WTC11 (cell line): ENCODE measurements at regions not wholly inside any gene's neighbourhood (a gene's known extent, or its start where the extent isn't known, plus 50 kb on each side); places are given as distances from the start of the nearest gene placed in this dataset.

Experiments
- ATAC-seq: fragments of 200-7000 bp; cut with Tn5 transposase; 2 replicates; pipeline ENCODE4 v1.10.0; 2021; ENCODE audit warnings: mild to moderate bottlenecking, moderate library complexity
- CTCF ChIA-PET: fragments of 300-600 bp; sonication (Branson Sonifier 250); formaldehyde crosslinking; loops from one replicate; lab custom pipeline; 2021; ENCODE audit warnings: antibody characterized with exemption; lab: Charles Lee
- POLR2A ChIA-PET: fragments of 350-600 bp; sonication (Branson Sonifier 250); formaldehyde crosslinking; loops from one replicate; lab custom pipeline; 2021; ENCODE audit warnings: antibody characterized with exemption; lab: Charles Lee
- DNase-seq: peaks from one replicate; pipeline ENCODE4 v3.0.0; 2021; ENCODE audit warnings: low spot score
- H3K27ac Mint-ChIP-seq: 2 replicates; pipeline ENCODE4 v1.8.0; 2021; ENCODE audit warnings: mixed read lengths
- H3K27me3 Mint-ChIP-seq: 2 replicates; pipeline ENCODE4 v1.8.0; 2021; ENCODE audit warnings: low read depth, mild to moderate bottlenecking, moderate library complexity, mixed read lengths
- H3K36me3 Mint-ChIP-seq: 2 replicates; pipeline ENCODE4 v1.8.0; 2021; ENCODE audit warnings: mixed read lengths
- H3K4me1 Mint-ChIP-seq: 2 replicates; pipeline ENCODE4 v1.8.0; 2022; ENCODE audit warnings: mixed read lengths
- H3K4me3 Mint-ChIP-seq: 2 replicates; pipeline ENCODE4 v1.8.0; 2021; ENCODE audit warnings: mild to moderate bottlenecking, moderate library complexity, mixed read lengths
- H3K9me3 Mint-ChIP-seq: 2 replicates; pipeline ENCODE4 v1.8.0; 2021; ENCODE audit warnings: mixed read lengths
- AFF4 ChIP-seq: sonication (generic); formaldehyde crosslinking; IDR thresholded peaks from 2 replicates; pipeline ENCODE4 v1.8.1; 2023; ENCODE audit warnings: mild to moderate bottlenecking, missing genetic modification reagents, borderline replicate concordance
- AR ChIP-seq: fragments of 250-450 bp; sonication (Bioruptor Pico); IDR thresholded peaks from 2 replicates; pipeline ENCODE4 v1.9.0; 2021; ENCODE audit warnings: mild to moderate bottlenecking
- ATF6 ChIP-seq: sonication (generic); formaldehyde crosslinking; IDR thresholded peaks from 2 replicates; pipeline ENCODE4 v1.8.1; 2023; ENCODE audit warnings: mild to moderate bottlenecking, missing genetic modification reagents
- E2F4 ChIP-seq: sonication (generic); formaldehyde crosslinking; IDR thresholded peaks from 2 replicates; pipeline ENCODE4 v1.8.1; 2022; ENCODE audit warnings: low read depth, mild to moderate bottlenecking, moderate library complexity, missing genetic modification reagents, borderline replicate concordance
- FOXJ3 ChIP-seq: sonication (generic); formaldehyde crosslinking; IDR thresholded peaks from 2 replicates; pipeline ENCODE4 v1.9.0; 2021; ENCODE audit warnings: missing genetic modification reagents, mild to moderate bottlenecking, borderline replicate concordance
- HMGA2 ChIP-seq: fragments of 250-450 bp; sonication (Bioruptor Pico); IDR thresholded peaks from 2 replicates; pipeline ENCODE4 v1.4.0; 2021; ENCODE audit warnings: mild to moderate bottlenecking, moderate library complexity
- IRF2 ChIP-seq: sonication (generic); formaldehyde crosslinking; IDR thresholded peaks from 2 replicates; pipeline ENCODE4 v1.8.0; 2022; ENCODE audit warnings: low read depth, missing genetic modification reagents, borderline replicate concordance
- MXD4 ChIP-seq: fragments of 250-450 bp; sonication (Bioruptor Pico); IDR thresholded peaks from 2 replicates; pipeline ENCODE4 v1.8.0; 2021; ENCODE audit warnings: mild to moderate bottlenecking, moderate library complexity, borderline replicate concordance
- NFYB ChIP-seq: sonication (generic); formaldehyde crosslinking; conservative IDR thresholded peaks from 2 replicates; pipeline ENCODE4 v1.8.0; 2022; ENCODE audit warnings: low read depth, missing genetic modification reagents
- NR1H2 ChIP-seq: sonication (generic); formaldehyde crosslinking; IDR thresholded peaks from 2 replicates; pipeline ENCODE4 v1.9.0; 2021; ENCODE audit warnings: mild to moderate bottlenecking, moderate library complexity, missing genetic modification reagents
- OVOL2 ChIP-seq: fragments of 250-450 bp; sonication (Bioruptor Pico); IDR thresholded peaks from 2 replicates; pipeline ENCODE4 v1.9.0; 2021; ENCODE audit warnings: mild to moderate bottlenecking, borderline replicate concordance
- ZBTB43 ChIP-seq: sonication (generic); formaldehyde crosslinking; IDR thresholded peaks from 2 replicates; pipeline ENCODE4 v1.8.1; 2023; ENCODE audit warnings: mild to moderate bottlenecking, missing genetic modification reagents
- ZNF232 ChIP-seq: sonication (generic); formaldehyde crosslinking; IDR thresholded peaks from 2 replicates; pipeline ENCODE4 v1.8.0; 2022; ENCODE audit warnings: mild to moderate bottlenecking, missing genetic modification reagents
- ZNF317 ChIP-seq: sonication (generic); formaldehyde crosslinking; IDR thresholded peaks from 2 replicates; pipeline ENCODE4 v1.8.1; 2023; ENCODE audit warnings: low read depth, mild to moderate bottlenecking, moderate library complexity, missing genetic modification reagents, borderline replicate concordance
- ZNF423 ChIP-seq: fragments of 250-450 bp; sonication (Bioruptor Pico); IDR thresholded peaks from 2 replicates; pipeline ENCODE4 v2.1.2; 2022; ENCODE audit warnings: mild to moderate bottlenecking, moderate library complexity
- TF ChIP-seq, protein P1 (sequence below): sonication (generic); formaldehyde crosslinking; IDR thresholded peaks from 2 replicates; pipeline ENCODE4 v1.8.0; 2022; ENCODE audit warnings: mild to moderate bottlenecking, missing genetic modification reagents
- TF ChIP-seq, protein P2 (sequence below): sonication (generic); formaldehyde crosslinking; IDR thresholded peaks from 2 replicates; pipeline ENCODE4 v1.8.1; 2022; ENCODE audit warnings: low read depth, missing genetic modification reagents, borderline replicate concordance
- TF ChIP-seq, protein P3 (sequence below): sonication (generic); formaldehyde crosslinking; IDR thresholded peaks from 2 replicates; pipeline ENCODE4 v1.8.1; 2023; ENCODE audit warnings: mild to moderate bottlenecking, missing genetic modification reagents, moderate library complexity
- TF ChIP-seq, protein P4 (sequence below): sonication (generic); formaldehyde crosslinking; IDR thresholded peaks from 2 replicates; pipeline ENCODE4 v1.8.0; 2022; ENCODE audit warnings: mild to moderate bottlenecking, missing genetic modification reagents

DNA sequence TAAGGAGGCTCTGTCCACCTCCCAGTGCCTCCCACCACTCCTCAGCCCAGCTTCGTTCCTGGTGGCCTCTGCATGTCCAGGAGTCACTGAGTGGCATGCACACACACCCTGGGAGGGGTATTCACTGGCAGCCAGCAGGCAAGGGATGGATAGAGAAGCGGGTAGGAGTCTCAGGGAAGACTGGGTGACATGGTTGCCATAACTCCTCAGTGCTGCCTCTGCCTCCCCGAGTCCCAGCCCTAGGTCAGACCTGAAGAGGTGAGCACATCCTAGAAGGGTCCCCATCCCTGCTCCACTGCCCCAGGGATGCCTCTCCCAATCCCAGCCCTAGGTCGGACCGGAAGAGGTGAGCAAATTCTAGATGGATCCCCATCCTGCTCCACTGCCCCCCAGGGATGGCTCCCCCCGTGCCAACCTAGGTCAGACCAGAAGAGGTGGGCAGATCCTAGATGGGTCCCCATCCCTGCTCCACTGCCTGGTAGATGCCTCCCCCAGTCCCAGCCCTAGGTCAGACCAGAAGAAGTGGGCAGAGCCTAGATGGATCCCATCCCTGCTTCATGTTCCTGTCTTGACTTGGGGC, 197.0 kb downstream of the IRF8 start:
- POLR2A ChIA-PET, result no interaction called here
- Mint-ChIP-seq H3K27me3 (no peaks in the 10 kb centered on the region), H3K4me1 (peaks cover 14% of the 10 kb centered on the region), H3K9me3 (no peaks in the 10 kb centered on the region)
- CTCF ChIA-PET, result no interaction called here
- TF ChIP-seq ZNF423, result no peak
- TF ChIP-seq, protein P1, sequence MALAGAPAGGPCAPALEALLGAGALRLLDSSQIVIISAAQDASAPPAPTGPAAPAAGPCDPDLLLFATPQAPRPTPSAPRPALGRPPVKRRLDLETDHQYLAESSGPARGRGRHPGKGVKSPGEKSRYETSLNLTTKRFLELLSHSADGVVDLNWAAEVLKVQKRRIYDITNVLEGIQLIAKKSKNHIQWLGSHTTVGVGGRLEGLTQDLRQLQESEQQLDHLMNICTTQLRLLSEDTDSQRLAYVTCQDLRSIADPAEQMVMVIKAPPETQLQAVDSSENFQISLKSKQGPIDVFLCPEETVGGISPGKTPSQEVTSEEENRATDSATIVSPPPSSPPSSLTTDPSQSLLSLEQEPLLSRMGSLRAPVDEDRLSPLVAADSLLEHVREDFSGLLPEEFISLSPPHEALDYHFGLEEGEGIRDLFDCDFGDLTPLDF, result no peak
- TF ChIP-seq ZBTB43 (CRISPR knock-in tag), result no peak
- TF ChIP-seq FOXJ3 (CRISPR knock-in tag), result no peak
- no peak for TF ChIP-seq ATF6 (CRISPR knock-in tag)
- TF ChIP-seq NR1H2 (CRISPR knock-in tag), result no peak
- no peak for TF ChIP-seq HMGA2 (CRISPR knock-in tag)
- TF ChIP-seq, protein P2, sequence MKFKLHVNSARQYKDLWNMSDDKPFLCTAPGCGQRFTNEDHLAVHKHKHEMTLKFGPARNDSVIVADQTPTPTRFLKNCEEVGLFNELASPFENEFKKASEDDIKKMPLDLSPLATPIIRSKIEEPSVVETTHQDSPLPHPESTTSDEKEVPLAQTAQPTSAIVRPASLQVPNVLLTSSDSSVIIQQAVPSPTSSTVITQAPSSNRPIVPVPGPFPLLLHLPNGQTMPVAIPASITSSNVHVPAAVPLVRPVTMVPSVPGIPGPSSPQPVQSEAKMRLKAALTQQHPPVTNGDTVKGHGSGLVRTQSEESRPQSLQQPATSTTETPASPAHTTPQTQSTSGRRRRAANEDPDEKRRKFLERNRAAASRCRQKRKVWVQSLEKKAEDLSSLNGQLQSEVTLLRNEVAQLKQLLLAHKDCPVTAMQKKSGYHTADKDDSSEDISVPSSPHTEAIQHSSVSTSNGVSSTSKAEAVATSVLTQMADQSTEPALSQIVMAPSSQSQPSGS (CRISPR knock-in tag), result no peak
- TF ChIP-seq ZNF317 (CRISPR knock-in tag), result no peak
- TF ChIP-seq, all 79 proteins: peak for 0
- H3K36me3 Mint-ChIP-seq, result no peaks in the 10 kb centered on the region
- no peak overlapping the region for H3K4me3 Mint-ChIP-seq
- ATAC-seq (no peak), DNase-seq (no peak)
- H3K27ac Mint-ChIP-seq, result no peak overlapping the region

GRCh38 chr16:86096850-86097249, 197.9 kb downstream of the IRF8 start:
- H3K4me3 Mint-ChIP-seq, result no peak overlapping the region
- ATAC-seq (no peak), DNase-seq (no peak)
- no peaks in the 10 kb centered on the region for H3K36me3 Mint-ChIP-seq
- no peaks in the 10 kb centered on the region for H3K9me3 Mint-ChIP-seq
- ChIA-PET CTCF (no interaction called here), POLR2A (no interaction called here)
- no peaks in the 10 kb centered on the region for H3K27me3 Mint-ChIP-seq
- H3K27ac Mint-ChIP-seq, result no peak overlapping the region
- H3K4me1 Mint-ChIP-seq, result peaks cover 14% of the 10 kb centered on the region
- TF ChIP-seq, protein P3, sequence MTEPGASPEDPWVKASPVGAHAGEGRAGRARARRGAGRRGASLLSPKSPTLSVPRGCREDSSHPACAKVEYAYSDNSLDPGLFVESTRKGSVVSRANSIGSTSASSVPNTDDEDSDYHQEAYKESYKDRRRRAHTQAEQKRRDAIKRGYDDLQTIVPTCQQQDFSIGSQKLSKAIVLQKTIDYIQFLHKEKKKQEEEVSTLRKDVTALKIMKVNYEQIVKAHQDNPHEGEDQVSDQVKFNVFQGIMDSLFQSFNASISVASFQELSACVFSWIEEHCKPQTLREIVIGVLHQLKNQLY (CRISPR knock-in tag), result no peak
- TF ChIP-seq E2F4, result no peak
- TF ChIP-seq, protein P4, sequence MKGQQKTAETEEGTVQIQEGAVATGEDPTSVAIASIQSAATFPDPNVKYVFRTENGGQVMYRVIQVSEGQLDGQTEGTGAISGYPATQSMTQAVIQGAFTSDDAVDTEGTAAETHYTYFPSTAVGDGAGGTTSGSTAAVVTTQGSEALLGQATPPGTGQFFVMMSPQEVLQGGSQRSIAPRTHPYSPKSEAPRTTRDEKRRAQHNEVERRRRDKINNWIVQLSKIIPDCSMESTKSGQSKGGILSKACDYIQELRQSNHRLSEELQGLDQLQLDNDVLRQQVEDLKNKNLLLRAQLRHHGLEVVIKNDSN (CRISPR knock-in tag), result no peak
- TF ChIP-seq IRF2 (CRISPR knock-in tag), result no peak
- TF ChIP-seq ZNF232 (CRISPR knock-in tag), result no peak
- no peak for TF ChIP-seq MXD4
- no peak for TF ChIP-seq AFF4 (CRISPR knock-in tag)
- TF ChIP-seq FOXJ3 (CRISPR knock-in tag), result no peak
- no peak for TF ChIP-seq OVOL2
- no peak for TF ChIP-seq NFYB (CRISPR knock-in tag)
- no peak for TF ChIP-seq AR
